Spinal cord (tissue), 9 donors: ENCODE measurements at regions not wholly inside any gene's neighbourhood (a gene's known extent, or its start where the extent isn't known, plus 50 kb on each side); places are given as distances from the start of the nearest gene placed in this dataset.
A peak's percentile ranks its signal among the peaks of the same experiment; 100 is the strongest.

ENCODE experiments used
- DNase-seq, 6 donors: peaks; one replicate each; pipeline versions ENCODE4 v3.0.0 to v3.0.0-alpha.2; 2013 to 2015; ENCODE audit warnings: low spot score in 6 of 6, low read depth in 4 of 6
- H3K27ac ChIP-seq: one replicate; pipeline ENCODE4 v1.5.1; 2013; ENCODE audit warnings: low read depth, low read length, control low read depth
- H3K27me3 ChIP-seq: one replicate; pipeline ENCODE4 v1.6.1; 2013; ENCODE audit warnings: low read length; ENCODE audit not compliant: control insufficient read depth, insufficient read depth
- H3K36me3 ChIP-seq: one replicate; pipeline ENCODE4 v1.6.1; 2013; ENCODE audit warnings: low read length; ENCODE audit not compliant: control insufficient read depth, insufficient read depth
- H3K4me1 ChIP-seq: one replicate; pipeline ENCODE4 v1.6.1; 2013; ENCODE audit warnings: low read length; ENCODE audit not compliant: control insufficient read depth, insufficient read depth
- H3K4me3 ChIP-seq: one replicate; pipeline ENCODE4 v1.5.1; 2013; ENCODE audit warnings: low read depth, low read length, control low read depth
- H3K9me3 ChIP-seq: one replicate; pipeline ENCODE4 v1.6.1; 2013; ENCODE audit warnings: low read length; ENCODE audit not compliant: control insufficient read depth, insufficient read depth
- WGBS: methylation state at CpG from one replicate; pipeline ENCODE4 v1.1.5; 2013; ENCODE audit warnings: missing lambda C conversion rate; ENCODE audit not compliant: insufficient coverage; 5-methylcytosine and 5-hydroxymethylcytosine counted together
- donor health status: healthy.

GRCh38 chr1:163872067-163872466 lies 550.3 kb downstream of the NUF2 start:
- Histone ChIP-seq H3K4me3 (no peak overlapping the region), H3K9me3 (no peaks in the 10 kb centered on the region), H3K27me3 (no peaks in the 10 kb centered on the region), H3K27ac (no peak overlapping the region), H3K36me3 (no peaks in the 10 kb centered on the region), H3K4me1 (no peaks in the 10 kb centered on the region)
- peak in 1 of 6 donors; percentile 14 for DNase-seq
- WGBS = 100% methylated on average over 1 of the region's 4 CpGs

- H3K9me3 ChIP-seq = no peaks in the 10 kb centered on the region
- no peak for DNase-seq
- no peak overlapping the region for H3K27ac ChIP-seq
- WGBS = no CpG with 5 or more reads among the region's 1 CpG
- H3K4me3 ChIP-seq = no peak overlapping the region
- H3K27me3 ChIP-seq = no peaks in the 10 kb centered on the region
- H3K36me3 ChIP-seq = no peaks in the 10 kb centered on the region
- no peaks in the 10 kb centered on the region for H3K4me1 ChIP-seq
Observed at GRCh38 chr1:163874070-163874469, 552.3 kb downstream of the NUF2 start.

GRCh38 chr1:163875200-163875926 lies 553.6 kb downstream of the NUF2 start:
- no peaks in the 10 kb centered on the region for H3K4me1 ChIP-seq
- H3K27ac ChIP-seq = no peak overlapping the region
- no peaks in the 10 kb centered on the region for H3K36me3 ChIP-seq
- no peaks in the 10 kb centered on the region for H3K27me3 ChIP-seq
- 44% methylated on average over 8 of the region's 10 CpGs for WGBS
- H3K9me3 ChIP-seq = no peaks in the 10 kb centered on the region
- H3K4me3 ChIP-seq = no peak overlapping the region
- DNase-seq = peak in 2 of 6 donors; percentile 7 to 24

GRCh38 chr1:163875927-163876320 lies 554.2 kb downstream of the NUF2 start:
- H3K27ac ChIP-seq = no peak overlapping the region
- H3K36me3 ChIP-seq = no peaks in the 10 kb centered on the region
- no peak for DNase-seq
- H3K27me3 ChIP-seq = no peaks in the 10 kb centered on the region
- no peaks in the 10 kb centered on the region for H3K9me3 ChIP-seq
- H3K4me3 ChIP-seq = no peak overlapping the region
- 61% methylated on average over 3 of the region's 6 CpGs for WGBS
- H3K4me1 ChIP-seq = no peaks in the 10 kb centered on the region

GRCh38 chr1:163876546-163876945 lies 554.8 kb downstream of the NUF2 start:
- Histone ChIP-seq H3K9me3 (no peaks in the 10 kb centered on the region), H3K4me3 (no peak overlapping the region), H3K4me1 (no peaks in the 10 kb centered on the region), H3K27me3 (no peaks in the 10 kb centered on the region), H3K36me3 (no peaks in the 10 kb centered on the region), H3K27ac (no peak overlapping the region)
- whole genome bisulfite sequencing = 93% methylated on average over 2 of the region's 4 CpGs
- DNase-seq = no peak

- Histone ChIP-seq H3K9me3 (no peaks in the 10 kb centered on the region), H3K27me3 (no peaks in the 10 kb centered on the region), H3K4me3 (no peak overlapping the region), H3K27ac (no peak overlapping the region), H3K36me3 (no peaks in the 10 kb centered on the region), H3K4me1 (no peaks in the 10 kb centered on the region)
- no peak for DNase-seq
Observed at GRCh38 chr1:163877016-163877415, 555.3 kb downstream of the NUF2 start.

GRCh38 chr1:163885510-163885909 lies 563.8 kb downstream of the NUF2 start:
- 97% methylated on average over 7 of the region's 8 CpGs for WGBS
- no peak overlapping the region for H3K27ac ChIP-seq
- DNase-seq = no peak

GRCh38 chr1:163896001-163896400 lies 574.2 kb downstream of the NUF2 start:
- 80% methylated on average over 1 of the region's 1 CpG for WGBS
- DNase-seq = no peak

More at GRCh38 chr1:163885510-163885909, 563.8 kb downstream of the NUF2 start:
- H3K4me1 ChIP-seq = no peaks in the 10 kb centered on the region
- no peaks in the 10 kb centered on the region for H3K9me3 ChIP-seq
- no peaks in the 10 kb centered on the region for H3K36me3 ChIP-seq
- H3K4me3 ChIP-seq = no peak overlapping the region
- H3K27me3 ChIP-seq = no peaks in the 10 kb centered on the region

GRCh38 chr1:163897412-163898155 lies 575.8 kb downstream of the NUF2 start:
- DNase-seq = no peak
- no peak overlapping the region for H3K27ac ChIP-seq
- 71% methylated on average over 3 of the region's 5 CpGs for WGBS
- H3K4me1 ChIP-seq = no peaks in the 10 kb centered on the region
- no peaks in the 10 kb centered on the region for H3K9me3 ChIP-seq
- H3K27me3 ChIP-seq = no peaks in the 10 kb centered on the region
- H3K36me3 ChIP-seq = no peaks in the 10 kb centered on the region
- H3K4me3 ChIP-seq = no peak overlapping the region

More at GRCh38 chr1:163896001-163896400, 574.2 kb downstream of the NUF2 start:
- Histone ChIP-seq H3K4me3 (no peak overlapping the region), H3K27me3 (no peaks in the 10 kb centered on the region), H3K4me1 (no peaks in the 10 kb centered on the region), H3K36me3 (no peaks in the 10 kb centered on the region), H3K9me3 (no peaks in the 10 kb centered on the region), H3K27ac (no peak overlapping the region)

- no peaks in the 10 kb centered on the region for H3K36me3 ChIP-seq
- H3K4me1 ChIP-seq = no peaks in the 10 kb centered on the region
- H3K27ac ChIP-seq = no peak overlapping the region
- no peaks in the 10 kb centered on the region for H3K27me3 ChIP-seq
- no peak overlapping the region for H3K4me3 ChIP-seq
- DNase-seq = no peak
- no peaks in the 10 kb centered on the region for H3K9me3 ChIP-seq
Observed at GRCh38 chr1:163906283-163906682, 584.5 kb downstream of the NUF2 start.
